DOHH2 (cell line): ENCODE measurements at regions not wholly inside any gene's neighbourhood (a gene's known extent, or its start where the extent isn't known, plus 50 kb on each side); places are given as distances from the start of the nearest gene placed in this dataset.

ENCODE experiments used
- H3F3A ChIP-seq: fragments of 200-600 bp; sonication (generic), shearing (Covaris generic); 2 replicates; pipeline ENCODE4 v1.6.0; 2016; ENCODE audit warnings: antibody characterized with exemption, mild to moderate bottlenecking; ENCODE audit not compliant: control insufficient read depth, insufficient read depth
- H3K27ac ChIP-seq: fragments of 200-600 bp; sonication (generic); 2 replicates; pipeline ENCODE4 v1.5.1; 2014; ENCODE audit warnings: low read depth, mild to moderate bottlenecking, low read length, moderate library complexity
- H3K27me3 ChIP-seq: fragments of 200-600 bp; sonication (generic); 2 replicates; pipeline ENCODE4 v1.6.1; 2014; ENCODE audit warnings: mild to moderate bottlenecking, low read length, mixed read lengths; ENCODE audit not compliant: control insufficient read depth
- H3K36me3 ChIP-seq: fragments of 200-600 bp; sonication (generic); 2 replicates; pipeline ENCODE4 v1.6.1; 2014; ENCODE audit warnings: mild to moderate bottlenecking, low read length, moderate library complexity, mixed read lengths; ENCODE audit not compliant: control insufficient read depth
- H3K4me1 ChIP-seq: fragments of 200-600 bp; sonication (generic); 2 replicates; pipeline ENCODE4 v1.6.1; 2014; ENCODE audit warnings: mild to moderate bottlenecking, low read length, mixed read lengths; ENCODE audit not compliant: control insufficient read depth
- H3K4me2 ChIP-seq: fragments of 200-600 bp; sonication (generic); 2 replicates; pipeline ENCODE4 v1.6.0; 2014; ENCODE audit warnings: mild to moderate bottlenecking, low read length, moderate library complexity
- H3K4me3 ChIP-seq: fragments of 200-600 bp; sonication (generic); 2 replicates; pipeline ENCODE4 v1.5.1; 2014; ENCODE audit warnings: mild to moderate bottlenecking, low read length, mixed read lengths
- H3K79me2 ChIP-seq: fragments of 200-600 bp; sonication (generic); 2 replicates; pipeline ENCODE4 v1.6.1; 2014; ENCODE audit warnings: mild to moderate bottlenecking, low read length, mixed read lengths; ENCODE audit not compliant: control insufficient read depth
- H3K9me2 ChIP-seq: fragments of 200-600 bp; sonication (generic); replicated peaks from 2 replicates; pipeline ENCODE4 v1.6.1; 2014; ENCODE audit warnings: mild to moderate bottlenecking, low read length, mixed read lengths; ENCODE audit not compliant: control insufficient read depth
- H3K9me3 ChIP-seq: fragments of 200-600 bp; sonication (generic); 2 replicates; pipeline ENCODE4 v1.6.1; 2014; ENCODE audit warnings: antibody characterized with exemption, low read length, mixed read lengths; ENCODE audit not compliant: control insufficient read depth, insufficient read depth
- H4K20me1 ChIP-seq: fragments of 200-600 bp; sonication (generic); 2 replicates; pipeline ENCODE4 v1.6.0; 2014; ENCODE audit warnings: low read depth, mild to moderate bottlenecking, antibody characterized with exemption, low read length, moderate library complexity; ENCODE audit not compliant: control insufficient read depth, insufficient read depth
- CTCF ChIP-seq: fragments of 200-600 bp; sonication (generic); IDR thresholded peaks from one replicate; pipeline ENCODE4 v1.5.1; 2014; ENCODE audit warnings: antibody characterized with exemption, mild to moderate bottlenecking, low read depth, low read length; ENCODE audit not compliant: poor library complexity, severe bottlenecking
- EZH2phosphoT487 ChIP-seq: fragments of 200-600 bp; sonication (generic); IDR thresholded peaks from 2 replicates; pipeline ENCODE4 v1.6.1; 2017; ENCODE audit warnings: borderline replicate concordance, mild to moderate bottlenecking, antibody characterized with exemption, low read length, moderate library complexity, mixed read lengths

- no peaks in the 10 kb centered on the region for H4K20me1 ChIP-seq
- TF ChIP-seq CTCF: no peak
- no peak for TF ChIP-seq EZH2phosphoT487
- H3K27ac ChIP-seq: no peak overlapping the region
- no peaks in the 10 kb centered on the region for H3K79me2 ChIP-seq
- no peaks in the 10 kb centered on the region for H3F3A ChIP-seq
- H3K4me3 ChIP-seq: no peak overlapping the region
- no peaks in the 10 kb centered on the region for H3K9me3 ChIP-seq
- H3K4me2 ChIP-seq: no peak overlapping the region
- no peaks in the 10 kb centered on the region for H3K4me1 ChIP-seq
- H3K36me3 ChIP-seq: no peaks in the 10 kb centered on the region
- H3K9me2 ChIP-seq: no peaks in the 10 kb centered on the region
- H3K27me3 ChIP-seq: no peaks in the 10 kb centered on the region
These were observed 855.1 kb upstream of the TENM3 start for GRCh38 chr4:181388061-181388460.

GRCh38 chr4:181416966-181417365 lies 826.2 kb upstream of the TENM3 start:
- Histone ChIP-seq H3K27ac (no peak overlapping the region), H3K4me1 (no peaks in the 10 kb centered on the region), H3F3A (no peaks in the 10 kb centered on the region), H3K9me3 (no peaks in the 10 kb centered on the region), H3K4me3 (no peak overlapping the region), H3K27me3 (no peaks in the 10 kb centered on the region), H3K36me3 (no peaks in the 10 kb centered on the region), H3K4me2 (no peak overlapping the region), H4K20me1 (no peaks in the 10 kb centered on the region), H3K79me2 (no peaks in the 10 kb centered on the region), H3K9me2 (no peaks in the 10 kb centered on the region)
- no peak for TF ChIP-seq CTCF
- no peak for TF ChIP-seq EZH2phosphoT487

DNA sequence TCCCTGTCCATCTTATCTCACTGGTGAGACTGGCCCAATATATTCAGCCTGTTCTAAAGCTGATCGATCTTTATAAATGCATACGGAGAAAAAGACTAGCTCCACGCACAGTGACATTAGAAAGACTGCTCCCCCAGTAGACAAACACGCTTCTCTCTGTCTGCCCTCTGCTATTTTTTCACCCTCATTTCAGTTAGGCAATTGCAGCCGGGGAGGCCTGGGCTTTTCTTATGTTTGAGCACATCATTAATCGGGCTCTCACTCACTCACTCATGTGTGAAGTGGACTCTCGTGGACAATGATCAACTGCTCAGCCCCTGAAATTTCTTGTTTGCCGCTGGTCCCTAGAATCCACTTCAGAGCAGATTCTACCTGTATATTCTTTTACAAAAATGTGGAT lies 824.7 kb upstream of the TENM3 start:
- Histone ChIP-seq H3F3A (no peaks in the 10 kb centered on the region), H3K4me1 (no peaks in the 10 kb centered on the region), H3K9me2 (no peaks in the 10 kb centered on the region), H3K4me3 (no peak overlapping the region), H3K9me3 (no peaks in the 10 kb centered on the region), H3K4me2 (no peak overlapping the region), H3K27ac (no peak overlapping the region), H3K36me3 (no peaks in the 10 kb centered on the region), H4K20me1 (no peaks in the 10 kb centered on the region), H3K79me2 (no peaks in the 10 kb centered on the region), H3K27me3 (no peaks in the 10 kb centered on the region)
- TF ChIP-seq EZH2phosphoT487: no peak

- H3K4me1 ChIP-seq: no peaks in the 10 kb centered on the region
- H3K27me3 ChIP-seq: no peaks in the 10 kb centered on the region
- no peaks in the 10 kb centered on the region for H3K9me2 ChIP-seq
- TF ChIP-seq CTCF (no peak), EZH2phosphoT487 (no peak)
- no peak overlapping the region for H3K4me3 ChIP-seq
- H3K9me3 ChIP-seq: no peaks in the 10 kb centered on the region
- no peaks in the 10 kb centered on the region for H3K79me2 ChIP-seq
- no peak overlapping the region for H3K4me2 ChIP-seq
- no peaks in the 10 kb centered on the region for H3K36me3 ChIP-seq
- no peaks in the 10 kb centered on the region for H4K20me1 ChIP-seq
- H3K27ac ChIP-seq: no peak overlapping the region
- H3F3A ChIP-seq: no peaks in the 10 kb centered on the region
These were observed 822.3 kb upstream of the TENM3 start for GRCh38 chr4:181420950-181421349.
